ENCODE measurements at regions not wholly inside any gene's neighbourhood (a gene's known extent, or its start where the extent isn't known, plus 50 kb on each side); places are given as distances from the start of the nearest gene placed in this dataset.

DNA sequence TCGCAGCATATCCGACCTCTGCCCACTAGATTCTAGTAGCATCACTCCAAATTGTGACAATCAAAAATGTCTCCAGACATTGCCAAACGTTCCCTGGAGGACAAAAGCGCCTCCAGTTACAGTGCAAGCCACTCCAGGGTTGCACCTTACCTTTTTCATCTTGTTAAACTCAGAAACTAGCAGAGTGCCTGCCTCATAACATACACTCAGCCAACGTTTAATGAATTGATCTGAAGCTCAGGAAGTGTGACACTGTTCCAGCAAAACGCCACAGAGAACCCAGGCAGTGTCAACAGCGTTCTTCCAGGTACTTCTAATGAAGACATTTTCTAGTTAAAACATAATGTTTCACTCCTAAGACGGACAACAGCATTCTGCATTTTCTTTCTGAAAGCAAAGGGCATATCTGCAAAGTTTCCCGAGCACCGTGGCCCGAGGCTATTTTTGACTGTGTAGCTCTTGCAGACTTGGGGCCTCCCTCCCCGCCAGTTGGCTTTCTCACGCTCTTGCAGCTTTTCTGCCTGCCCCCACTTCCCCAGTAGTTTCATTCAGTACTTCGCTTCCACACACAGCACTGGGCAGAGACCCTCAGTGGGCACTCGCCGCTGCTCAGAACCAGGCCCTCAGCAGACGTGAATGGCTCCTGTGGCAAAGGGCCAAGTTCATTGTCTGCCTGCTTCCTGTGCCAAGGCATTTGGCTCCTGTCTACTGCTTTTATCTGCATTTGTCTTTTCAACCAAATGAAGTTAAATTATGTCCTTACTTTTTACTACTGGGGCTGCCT, 133.4 kb upstream of the TTC29 start:
- Histone ChIP-seq H3K4me1 (ENCODE audit: control insufficient read depth in 1 of 2, insufficient read depth in 2 of 2, low read length in 2 of 2) (peaks cover 0 to 13% of the 10 kb centered on the region in 2 donors), H3K36me3 (ENCODE audit: control insufficient read depth in 1 of 2, insufficient read depth in 2 of 2, low read length in 2 of 2) (no peaks in the 10 kb centered on the region), H3K27me3 (ENCODE audit: low read depth, low read length) (no peaks in the 10 kb centered on the region), H3K4me3 (ENCODE audit: low read depth in 1 of 2, low read length in 2 of 2) (peak overlapping the region; percentile 7 to 48), H3K27ac (ENCODE audit: low read length) (no peak overlapping the region), H3K9me3 (ENCODE audit: control insufficient read depth in 1 of 2, low read length in 2 of 2) (no peaks in the 10 kb centered on the region)

DNA sequence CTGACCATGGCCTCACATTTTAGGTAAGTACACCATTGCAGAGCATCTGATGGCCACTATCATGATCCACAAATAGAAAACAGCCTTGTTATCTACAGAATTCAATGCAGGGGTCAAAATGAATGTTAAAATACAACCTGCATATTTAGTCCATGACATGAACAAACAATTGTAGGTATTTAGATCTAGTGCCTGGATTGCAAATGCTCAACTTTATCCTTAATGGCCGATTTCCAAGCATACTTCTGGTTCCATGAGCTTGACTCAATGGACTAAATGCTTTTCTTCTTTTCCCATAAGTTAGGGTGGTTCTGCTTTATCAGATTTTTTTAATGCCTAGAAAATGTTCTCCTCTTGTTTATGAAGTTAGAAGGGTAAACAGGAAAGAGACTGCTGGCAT, 139.2 kb upstream of the TTC29 start:
- Histone ChIP-seq H3K4me1 (ENCODE audit: control insufficient read depth in 1 of 2, insufficient read depth in 2 of 2, low read length in 2 of 2) (no peaks in the 10 kb centered on the region), H3K4me3 (ENCODE audit: low read depth in 1 of 2, low read length in 2 of 2) (no peak overlapping the region), H3K27me3 (ENCODE audit: low read depth, low read length) (no peaks in the 10 kb centered on the region), H3K27ac (ENCODE audit: low read length) (no peak overlapping the region), H3K9me3 (ENCODE audit: control insufficient read depth in 1 of 2, low read length in 2 of 2) (no peaks in the 10 kb centered on the region), H3K36me3 (ENCODE audit: control insufficient read depth in 1 of 2, insufficient read depth in 2 of 2, low read length in 2 of 2) (no peaks in the 10 kb centered on the region)

- Histone ChIP-seq H3K4me1 (ENCODE audit: control insufficient read depth in 1 of 2, insufficient read depth in 2 of 2, low read length in 2 of 2) (no peaks in the 10 kb centered on the region), H3K27ac (ENCODE audit: low read length) (no peak overlapping the region), H3K36me3 (ENCODE audit: control insufficient read depth in 1 of 2, insufficient read depth in 2 of 2, low read length in 2 of 2) (no peaks in the 10 kb centered on the region), H3K9me3 (ENCODE audit: control insufficient read depth in 1 of 2, low read length in 2 of 2) (no peaks in the 10 kb centered on the region), H3K4me3 (ENCODE audit: low read depth in 1 of 2, low read length in 2 of 2) (no peak overlapping the region), H3K27me3 (ENCODE audit: low read depth, low read length) (no peaks in the 10 kb centered on the region)
These were observed 140.1 kb upstream of the TTC29 start for GRCh38 chr4:147085781-147086180.

DNA sequence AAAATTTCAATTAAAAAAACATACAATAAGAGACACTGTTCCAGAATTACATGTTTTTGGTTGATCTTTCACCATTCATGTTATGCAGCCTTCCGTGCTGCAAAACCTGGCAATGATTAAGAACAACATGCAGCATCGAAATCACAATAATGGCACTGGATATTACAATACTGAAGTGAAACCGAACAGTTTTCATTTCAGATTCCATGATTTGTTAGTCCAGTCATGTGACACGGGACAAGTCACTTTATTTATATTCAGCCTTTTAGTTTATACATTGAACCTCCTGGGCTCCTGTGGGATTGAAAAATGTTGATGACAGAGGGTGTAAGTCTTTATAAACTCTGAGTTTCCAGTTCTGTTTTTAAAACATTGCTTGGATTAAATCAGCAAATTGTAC, 142.5 kb upstream of the TTC29 start:
- Histone ChIP-seq H3K4me3 (ENCODE audit: low read depth in 1 of 2, low read length in 2 of 2) (peak overlapping the region; percentile 35 to 37), H3K27ac (ENCODE audit: low read length) (no peak overlapping the region), H3K27me3 (ENCODE audit: low read depth, low read length) (no peaks in the 10 kb centered on the region), H3K36me3 (ENCODE audit: control insufficient read depth in 1 of 2, insufficient read depth in 2 of 2, low read length in 2 of 2) (no peaks in the 10 kb centered on the region), H3K9me3 (ENCODE audit: control insufficient read depth in 1 of 2, low read length in 2 of 2) (no peaks in the 10 kb centered on the region), H3K4me1 (ENCODE audit: control insufficient read depth in 1 of 2, insufficient read depth in 2 of 2, low read length in 2 of 2) (no peaks in the 10 kb centered on the region)

DNA sequence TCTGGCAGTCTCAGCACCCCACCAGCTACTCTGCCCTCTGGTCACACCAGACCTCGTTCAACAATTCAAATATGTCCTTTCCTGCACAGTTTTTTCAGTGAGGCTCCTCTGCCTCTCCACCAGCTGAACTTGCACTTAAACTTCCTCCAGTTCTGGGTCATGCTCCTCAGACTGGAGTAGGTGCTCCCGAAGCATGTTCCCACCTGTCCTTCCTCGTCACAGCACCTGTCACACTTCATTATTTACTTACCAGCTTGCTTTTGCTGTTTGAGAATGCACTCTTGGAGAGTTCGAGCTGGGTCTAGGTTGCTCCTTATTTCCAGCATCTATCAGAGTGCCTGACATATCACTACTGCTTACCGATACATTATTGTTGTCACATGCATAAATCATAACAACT, 144.8 kb upstream of the TTC29 start:
- no peak overlapping the region for H3K4me3 ChIP-seq (ENCODE audit: low read depth in 1 of 2, low read length in 2 of 2)
- H3K27ac ChIP-seq (ENCODE audit: low read length) = no peak overlapping the region
- H3K27me3 ChIP-seq (ENCODE audit: low read depth, low read length) = no peaks in the 10 kb centered on the region
- H3K9me3 ChIP-seq (ENCODE audit: control insufficient read depth in 1 of 2, low read length in 2 of 2) = no peaks in the 10 kb centered on the region
- no peaks in the 10 kb centered on the region for H3K4me1 ChIP-seq (ENCODE audit: control insufficient read depth in 1 of 2, insufficient read depth in 2 of 2, low read length in 2 of 2)
- no peaks in the 10 kb centered on the region for H3K36me3 ChIP-seq (ENCODE audit: control insufficient read depth in 1 of 2, insufficient read depth in 2 of 2, low read length in 2 of 2)

DNA sequence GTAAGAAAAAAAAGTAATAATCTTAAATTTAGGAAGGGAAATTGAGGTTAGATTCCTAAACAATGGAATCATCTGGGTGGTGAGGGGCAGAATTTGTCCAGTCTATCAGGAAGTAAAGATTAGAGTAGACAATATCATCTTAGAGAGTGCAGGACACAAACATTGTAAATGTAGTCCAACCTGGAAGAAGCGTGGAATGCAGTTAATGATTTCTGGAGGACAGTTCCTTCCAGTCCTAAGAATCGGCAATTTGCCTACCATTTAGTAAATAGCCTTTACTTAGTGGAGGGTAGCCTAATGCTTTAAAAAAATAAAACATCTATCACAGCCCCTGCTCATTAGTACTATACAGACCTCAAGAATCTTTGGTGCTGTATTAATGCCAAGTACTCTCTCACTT, 147.5 kb upstream of the TTC29 start:
- Histone ChIP-seq H3K36me3 (ENCODE audit: control insufficient read depth in 1 of 2, insufficient read depth in 2 of 2, low read length in 2 of 2) (no peaks in the 10 kb centered on the region), H3K9me3 (ENCODE audit: control insufficient read depth in 1 of 2, low read length in 2 of 2) (no peaks in the 10 kb centered on the region), H3K4me3 (ENCODE audit: low read depth in 1 of 2, low read length in 2 of 2) (no peak overlapping the region), H3K27me3 (ENCODE audit: low read depth, low read length) (no peaks in the 10 kb centered on the region), H3K27ac (ENCODE audit: low read length) (no peak overlapping the region), H3K4me1 (ENCODE audit: control insufficient read depth in 1 of 2, insufficient read depth in 2 of 2, low read length in 2 of 2) (no peaks in the 10 kb centered on the region)

- Histone ChIP-seq H3K4me3 (ENCODE audit: low read depth in 1 of 2, low read length in 2 of 2) (no peak overlapping the region), H3K27me3 (ENCODE audit: low read depth, low read length) (no peaks in the 10 kb centered on the region), H3K27ac (ENCODE audit: low read length) (no peak overlapping the region), H3K9me3 (ENCODE audit: control insufficient read depth in 1 of 2, low read length in 2 of 2) (no peaks in the 10 kb centered on the region), H3K36me3 (ENCODE audit: control insufficient read depth in 1 of 2, insufficient read depth in 2 of 2, low read length in 2 of 2) (no peaks in the 10 kb centered on the region), H3K4me1 (ENCODE audit: control insufficient read depth in 1 of 2, insufficient read depth in 2 of 2, low read length in 2 of 2) (no peaks in the 10 kb centered on the region)
These were observed 148.6 kb upstream of the TTC29 start for GRCh38 chr4:147094238-147094637.

GRCh38 chr4:147096667-147097604, 151.3 kb upstream of the TTC29 start:
- no peaks in the 10 kb centered on the region for H3K36me3 ChIP-seq (ENCODE audit: control insufficient read depth in 1 of 2, insufficient read depth in 2 of 2, low read length in 2 of 2)
- H3K4me3 ChIP-seq (ENCODE audit: low read depth in 1 of 2, low read length in 2 of 2) = no peak overlapping the region
- H3K9me3 ChIP-seq (ENCODE audit: control insufficient read depth in 1 of 2, low read length in 2 of 2) = no peaks in the 10 kb centered on the region
- no peaks in the 10 kb centered on the region for H3K4me1 ChIP-seq (ENCODE audit: control insufficient read depth in 1 of 2, insufficient read depth in 2 of 2, low read length in 2 of 2)
- H3K27ac ChIP-seq (ENCODE audit: low read length) = no peak overlapping the region
- no peaks in the 10 kb centered on the region for H3K27me3 ChIP-seq (ENCODE audit: low read depth, low read length)

DNA sequence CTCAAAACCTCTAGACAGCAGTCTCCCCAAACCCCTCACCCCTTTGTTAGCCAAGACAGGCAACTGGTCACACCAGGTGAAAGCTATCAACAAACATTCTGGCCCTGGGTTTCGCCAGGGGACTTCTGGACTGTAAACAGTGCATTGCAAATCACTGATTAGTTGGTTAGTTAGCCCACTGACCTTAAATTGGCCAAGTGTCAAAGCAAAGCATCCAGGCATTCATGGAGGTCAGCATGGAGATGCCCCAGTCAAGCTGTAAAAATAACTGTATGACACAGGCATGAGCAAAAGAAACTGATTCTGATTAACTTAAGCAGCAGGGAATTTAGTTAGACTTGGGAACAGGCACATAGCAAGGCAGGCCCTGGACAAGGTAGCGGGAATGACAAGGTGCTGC, 156.0 kb upstream of the TTC29 start:
- H3K27me3 ChIP-seq (ENCODE audit: low read depth, low read length) = no peaks in the 10 kb centered on the region
- no peak overlapping the region for H3K4me3 ChIP-seq (ENCODE audit: low read depth in 1 of 2, low read length in 2 of 2)
- H3K27ac ChIP-seq (ENCODE audit: low read length) = no peak overlapping the region
- no peaks in the 10 kb centered on the region for H3K9me3 ChIP-seq (ENCODE audit: control insufficient read depth in 1 of 2, low read length in 2 of 2)
- H3K36me3 ChIP-seq (ENCODE audit: control insufficient read depth in 1 of 2, insufficient read depth in 2 of 2, low read length in 2 of 2) = no peaks in the 10 kb centered on the region
- peaks cover 0 to 7% of the 10 kb centered on the region in 2 donors for H3K4me1 ChIP-seq (ENCODE audit: control insufficient read depth in 1 of 2, insufficient read depth in 2 of 2, low read length in 2 of 2)

GRCh38 chr4:147102596-147102995, 156.9 kb upstream of the TTC29 start:
- no peaks in the 10 kb centered on the region for H3K36me3 ChIP-seq (ENCODE audit: control insufficient read depth in 1 of 2, insufficient read depth in 2 of 2, low read length in 2 of 2)
- no peaks in the 10 kb centered on the region for H3K9me3 ChIP-seq (ENCODE audit: control insufficient read depth in 1 of 2, low read length in 2 of 2)
- no peak overlapping the region for H3K27ac ChIP-seq (ENCODE audit: low read length)
- peaks cover 0 to 7% of the 10 kb centered on the region in 2 donors for H3K4me1 ChIP-seq (ENCODE audit: control insufficient read depth in 1 of 2, insufficient read depth in 2 of 2, low read length in 2 of 2)
- H3K27me3 ChIP-seq (ENCODE audit: low read depth, low read length) = no peaks in the 10 kb centered on the region
- H3K4me3 ChIP-seq (ENCODE audit: low read depth in 1 of 2, low read length in 2 of 2) = no peak overlapping the region

DNA sequence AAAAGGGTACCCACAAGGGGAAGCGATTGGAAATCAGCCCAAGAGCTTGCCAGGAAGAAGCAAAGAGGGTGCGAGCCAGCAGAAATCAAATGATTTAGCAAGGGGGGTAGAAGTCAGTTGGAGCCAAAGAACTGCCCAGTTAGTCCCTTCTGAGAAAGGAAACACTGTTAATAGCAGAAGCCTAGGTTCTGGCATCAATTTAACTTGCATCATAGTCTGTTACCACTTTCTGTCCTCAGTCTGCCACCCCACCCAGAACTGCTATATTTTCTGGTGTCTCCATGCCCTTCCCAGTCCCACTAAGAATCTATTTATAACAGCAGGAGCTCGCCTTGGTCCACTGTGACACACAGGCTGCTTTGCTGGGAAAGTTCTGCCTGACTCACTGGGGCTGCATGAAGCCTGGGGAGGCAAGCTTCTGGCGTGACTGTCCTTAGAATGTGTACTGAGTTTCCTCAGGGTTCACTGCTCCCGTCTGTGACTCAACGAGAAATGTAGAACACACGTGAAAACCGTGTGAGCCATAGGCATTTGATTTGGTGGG, 157.8 kb upstream of the TTC29 start:
- H3K4me3 ChIP-seq (ENCODE audit: low read depth in 1 of 2, low read length in 2 of 2) = no peak overlapping the region
- no peaks in the 10 kb centered on the region for H3K27me3 ChIP-seq (ENCODE audit: low read depth, low read length)
- H3K9me3 ChIP-seq (ENCODE audit: control insufficient read depth in 1 of 2, low read length in 2 of 2) = no peaks in the 10 kb centered on the region
- H3K27ac ChIP-seq (ENCODE audit: low read length) = no peak overlapping the region
- no peaks in the 10 kb centered on the region for H3K36me3 ChIP-seq (ENCODE audit: control insufficient read depth in 1 of 2, insufficient read depth in 2 of 2, low read length in 2 of 2)
- peaks cover 0 to 7% of the 10 kb centered on the region in 2 donors for H3K4me1 ChIP-seq (ENCODE audit: control insufficient read depth in 1 of 2, insufficient read depth in 2 of 2, low read length in 2 of 2)
